Stomach (tissue), 8 donors: ENCODE measurements at regions not wholly inside any gene's neighbourhood (a gene's known extent, or its start where the extent isn't known, plus 50 kb on each side); places are given as distances from the start of the nearest gene placed in this dataset.

Source experiments
- DNase-seq, 2 donors: peaks; one replicate each; pipeline versions ENCODE4 v3.0.0 to v3.0.0-alpha.2; 2013 to 2019
- H3K27ac ChIP-seq, 5 donors: fragments of 200-600 bp in 4 of 5; sonication (generic) in 4 of 5; one replicate each; pipeline ENCODE4 v1.5.1; 2013 to 2019; ENCODE audit warnings: mild to moderate bottlenecking in 1 of 5, moderate library complexity in 1 of 5
- H3K27me3 ChIP-seq, 3 donors: fragments of 200-600 bp; sonication (generic); one replicate each; pipeline ENCODE4 v1.5.1; 2017 to 2019; ENCODE audit warnings: mixed run types in 1 of 3
- H3K36me3 ChIP-seq, 4 donors: fragments of 200-600 bp; sonication (generic); 1 replicate in 3 of 4; 2 replicates in 1 of 4; pipeline ENCODE4 v1.5.1; 2016 to 2019
- H3K4me1 ChIP-seq, 4 donors: fragments of 200-600 bp; sonication (generic); one replicate each; pipeline ENCODE4 v1.5.1; 2016 to 2019
- H3K4me3 ChIP-seq, 4 donors: fragments of 200-600 bp; sonication (generic) in 3 of 4; one replicate each; pipeline ENCODE4 v1.5.1; 2016 to 2019; ENCODE audit warnings: mild to moderate bottlenecking in 1 of 4
- H3K9me3 ChIP-seq, 4 donors: fragments of 200-600 bp; sonication (generic); one replicate each; pipeline ENCODE4 v1.5.1; 2016 to 2019
- EP300 ChIP-seq: sonication (generic); formaldehyde crosslinking; IDR thresholded peaks from one replicate; pipeline ENCODE4 v1.6.1; 2017; ENCODE audit warnings: antibody characterized with exemption
- POLR2A ChIP-seq, 4 donors: fragments of 450-650 bp; IDR thresholded peaks; one replicate each; pipeline ENCODE4 v1.6.1; 2016; ENCODE audit warnings: antibody characterized with exemption in 4 of 4, control low read depth in 2 of 4, mild to moderate bottlenecking in 1 of 4, moderate library complexity in 1 of 4
- POLR2AphosphoS5 ChIP-seq, 3 donors: sonication (generic); formaldehyde crosslinking; IDR thresholded peaks; one replicate each; pipeline ENCODE4 v1.6.1; 2016; ENCODE audit warnings: antibody characterized with exemption in 3 of 3
- WGBS, 5 donors: extraction: QIAGEN DNeasy Blood & Tissue Kit in 3 of 5; methylation state at CpG; one replicate each; pipeline versions ENCODE4 v1.1.5 to v1.1.7; 2013 to 2018; 5-methylcytosine and 5-hydroxymethylcytosine counted together
- intact Hi-C: fragments of 100-400 bp; cut with DNase I; formaldehyde crosslinking; loops from one replicate; pipeline ENCODE4 v1.15.1; 2023; ENCODE audit warnings: low total_unique reads
- TF ChIP-seq, protein P1 (sequence below), 7 experiments: fragments of 450-650 bp in 4 of 7; fragments of 200-600 bp in 3 of 7; sonication (generic) in 3 of 7; IDR thresholded peaks; one replicate each; pipeline ENCODE4 v1.5.1; 2016 to 2019; ENCODE audit warnings: antibody characterized with exemption in 7 of 7, control low read depth in 2 of 7, mild to moderate bottlenecking in 1 of 7
- donor health status: healthy with polysubstance abuse.
- donor health status: Bipolar disorder and iron deficiency.
- donor health status: healthy.

DNA sequence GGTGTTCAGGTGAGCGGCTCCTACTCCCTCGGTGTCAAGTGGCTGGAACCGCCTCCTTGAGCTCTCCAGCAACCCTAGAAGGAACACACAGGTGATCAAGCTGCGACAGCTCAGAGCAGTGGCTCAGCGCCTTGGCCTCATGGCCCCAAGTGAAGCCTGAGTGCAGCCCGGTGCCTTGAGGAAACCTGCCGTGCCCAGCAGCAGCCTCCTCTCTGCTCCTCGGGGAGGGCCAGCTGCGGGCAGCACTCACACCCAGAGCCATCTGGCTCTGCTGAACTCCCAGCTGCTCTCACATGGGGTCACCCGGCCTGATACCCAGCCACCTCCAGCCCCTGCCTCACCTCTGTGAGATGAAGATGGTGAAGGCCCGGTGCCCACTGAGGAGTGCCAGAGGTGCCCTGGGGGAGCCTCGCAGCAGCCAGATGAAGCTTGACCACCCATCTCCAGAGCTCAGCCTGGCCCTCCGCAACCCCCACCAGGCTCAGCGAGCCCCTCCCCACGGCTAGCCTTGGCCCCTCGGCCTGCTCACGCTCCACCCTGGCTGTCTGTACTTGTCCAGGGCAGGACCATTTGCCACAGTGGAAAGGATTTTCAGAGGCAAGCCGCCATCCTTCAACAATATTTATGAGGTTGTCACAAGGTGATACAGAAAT is 70.6 kb upstream of the RAB6C start:
- 67 to 81% (median 69%) methylated on average over 13 to 18 of the region's 18 CpGs for WGBS, 5 donors

DNA sequence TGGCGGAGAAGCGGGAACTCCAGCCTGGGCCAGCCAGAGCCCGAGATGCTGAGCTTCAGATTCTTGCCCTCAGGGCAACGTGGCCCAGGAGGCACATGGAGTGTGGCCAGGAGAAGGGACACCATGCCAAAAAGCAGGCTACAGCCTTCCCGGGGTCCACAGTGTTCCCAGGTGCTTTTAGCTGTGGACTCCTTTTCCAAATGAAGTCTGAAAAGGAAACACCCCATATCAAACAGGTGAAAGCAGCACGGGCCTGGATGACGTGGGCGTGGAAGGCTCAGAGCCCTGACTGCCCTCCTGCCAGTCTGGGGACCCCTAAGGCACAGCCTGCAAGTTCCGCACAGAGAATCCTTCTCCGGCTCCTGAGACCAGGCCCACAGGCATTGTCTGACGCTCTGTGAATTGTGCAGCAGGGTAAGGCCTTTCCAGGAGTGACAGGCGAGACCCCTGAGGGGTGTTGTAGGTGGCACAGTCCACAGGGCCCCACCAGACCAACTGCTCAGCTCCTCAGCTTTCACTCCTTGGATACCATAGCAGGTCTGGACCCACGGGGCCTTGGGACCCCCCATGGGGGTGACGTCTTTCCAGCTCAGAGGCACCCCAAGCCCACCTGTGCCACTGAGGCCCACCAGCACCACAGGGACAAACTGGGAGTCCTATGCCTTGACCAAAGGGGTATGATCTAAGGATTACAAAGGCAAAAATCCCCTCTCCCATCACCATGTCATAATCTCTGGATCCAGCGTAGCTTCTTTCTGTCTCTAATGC is 69.6 kb upstream of the RAB6C start:
- no peaks in the 10 kb centered on the region for H3K36me3 ChIP-seq
- no peak overlapping the region for H3K27ac ChIP-seq
- intact Hi-C loops = no loop called here
- DNase-seq = no peak
- TF ChIP-seq POLR2AphosphoS5 (IDR thresholded peaks at IDR 0.05) (no peak), EP300 (no peak), POLR2A (IDR thresholded peaks at IDR 0.05) (no peak)
- TF ChIP-seq, protein P1, sequence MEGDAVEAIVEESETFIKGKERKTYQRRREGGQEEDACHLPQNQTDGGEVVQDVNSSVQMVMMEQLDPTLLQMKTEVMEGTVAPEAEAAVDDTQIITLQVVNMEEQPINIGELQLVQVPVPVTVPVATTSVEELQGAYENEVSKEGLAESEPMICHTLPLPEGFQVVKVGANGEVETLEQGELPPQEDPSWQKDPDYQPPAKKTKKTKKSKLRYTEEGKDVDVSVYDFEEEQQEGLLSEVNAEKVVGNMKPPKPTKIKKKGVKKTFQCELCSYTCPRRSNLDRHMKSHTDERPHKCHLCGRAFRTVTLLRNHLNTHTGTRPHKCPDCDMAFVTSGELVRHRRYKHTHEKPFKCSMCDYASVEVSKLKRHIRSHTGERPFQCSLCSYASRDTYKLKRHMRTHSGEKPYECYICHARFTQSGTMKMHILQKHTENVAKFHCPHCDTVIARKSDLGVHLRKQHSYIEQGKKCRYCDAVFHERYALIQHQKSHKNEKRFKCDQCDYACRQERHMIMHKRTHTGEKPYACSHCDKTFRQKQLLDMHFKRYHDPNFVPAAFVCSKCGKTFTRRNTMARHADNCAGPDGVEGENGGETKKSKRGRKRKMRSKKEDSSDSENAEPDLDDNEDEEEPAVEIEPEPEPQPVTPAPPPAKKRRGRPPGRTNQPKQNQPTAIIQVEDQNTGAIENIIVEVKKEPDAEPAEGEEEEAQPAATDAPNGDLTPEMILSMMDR (IDR thresholded peaks at IDR 0.05) = no peak
- no peak overlapping the region for H3K4me3 ChIP-seq
- no peaks in the 10 kb centered on the region for H3K9me3 ChIP-seq
- 75 to 83% (median 78%) methylated on average over 13 to 15 of the region's 15 CpGs for WGBS, 5 donors
- H3K27me3 ChIP-seq = peaks cover 0 to 30% (median 0%) of the 10 kb centered on the region in 3 donors
- no peaks in the 10 kb centered on the region for H3K4me1 ChIP-seq

More for the DNA sequence above, 70.6 kb upstream of the RAB6C start:
- Histone ChIP-seq H3K9me3 (no peaks in the 10 kb centered on the region), H3K36me3 (no peaks in the 10 kb centered on the region), H3K27me3 (peaks cover 0 to 30% (median 0%) of the 10 kb centered on the region in 3 donors), H3K4me1 (no peaks in the 10 kb centered on the region), H3K27ac (no peak overlapping the region), H3K4me3 (no peak overlapping the region)
- DNase-seq = peak in 1 of 2 donors; percentile 11
- TF ChIP-seq POLR2A (IDR thresholded peaks at IDR 0.05) (no peak), EP300 (no peak), POLR2AphosphoS5 (IDR thresholded peaks at IDR 0.05) (no peak)
- TF ChIP-seq, protein P1 (IDR thresholded peaks at IDR 0.05) = no peak
- intact Hi-C loops = no loop called here

DNA sequence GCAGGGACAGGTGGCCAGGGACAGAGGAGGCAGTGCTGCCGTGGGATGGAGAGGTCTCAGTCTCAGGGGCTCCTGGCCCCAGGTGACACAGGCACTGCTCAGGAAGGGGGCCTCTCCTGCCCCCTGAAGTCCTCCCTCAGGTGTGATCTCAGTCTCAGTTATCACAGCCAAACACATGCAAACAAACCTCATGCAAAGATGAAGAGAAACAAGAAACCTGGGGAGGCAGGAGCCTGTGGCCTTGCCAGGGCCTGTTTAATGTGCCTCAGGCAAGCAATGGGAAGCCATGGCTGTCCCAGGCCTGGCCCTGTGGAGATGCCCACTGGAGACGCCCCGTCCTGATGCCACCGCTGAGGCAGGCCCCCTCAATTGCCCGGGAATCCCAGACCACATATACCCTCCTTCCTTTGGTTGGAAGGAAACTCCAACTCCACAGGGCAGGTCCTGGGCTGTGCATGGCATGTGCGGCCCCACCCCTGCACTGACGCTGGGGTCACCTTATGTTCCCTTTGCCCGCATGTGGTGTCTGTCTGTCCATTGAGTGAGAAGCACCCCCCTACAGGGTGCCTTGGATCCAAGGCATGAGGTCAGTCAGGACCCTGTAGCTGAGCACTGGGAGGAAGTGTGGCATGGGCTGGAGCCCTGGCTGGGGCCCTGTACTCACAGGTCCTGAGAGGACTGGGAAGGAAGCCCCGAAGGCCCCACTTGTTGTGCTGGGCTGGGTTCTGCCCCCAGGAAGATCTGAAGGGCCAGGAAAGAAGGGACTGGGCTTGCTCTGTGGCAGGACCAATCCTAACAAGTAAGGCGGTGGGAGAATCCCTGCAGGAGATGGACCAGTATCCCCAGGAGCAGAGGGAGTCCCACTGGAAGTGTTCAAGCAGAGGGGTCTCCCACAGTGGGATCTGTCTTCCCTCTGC is 68.8 kb upstream of the RAB6C start:
- peak in 1 of 2 donors; percentile 21 for DNase-seq
- no peak overlapping the region for H3K27ac ChIP-seq
- H3K9me3 ChIP-seq = no peaks in the 10 kb centered on the region

More for the DNA sequence above, 68.8 kb upstream of the RAB6C start:
- TF ChIP-seq, protein P1 (IDR thresholded peaks at IDR 0.05) = no peak
- no peak for TF ChIP-seq EP300
- TF ChIP-seq POLR2AphosphoS5 (IDR thresholded peaks at IDR 0.05) = no peak
- TF ChIP-seq POLR2A (IDR thresholded peaks at IDR 0.05) = no peak
- 81 to 88% (median 84%) methylated on average over 3 to 10 of the region's 10 CpGs for WGBS, 5 donors
- intact Hi-C loops = no loop called here
- H3K27me3 ChIP-seq = peaks cover 0 to 27% (median 0%) of the 10 kb centered on the region in 3 donors
- no peaks in the 10 kb centered on the region for H3K4me1 ChIP-seq
- H3K4me3 ChIP-seq = no peak overlapping the region
- no peaks in the 10 kb centered on the region for H3K36me3 ChIP-seq
